ENCODE measurements at regions not wholly inside any gene's neighbourhood (a gene's known extent, or its start where the extent isn't known, plus 50 kb on each side); places are given as distances from the start of the nearest gene placed in this dataset.

GRCh38 chr10:117686606-117687005 is 144.1 kb downstream of the EMX2 start:
- Histone ChIP-seq H3K9ac (no peak overlapping the region), H2AFZ (ENCODE audit: low read depth) (no peak overlapping the region), H3K27ac (no peak overlapping the region), H3K4me3 (IDR thresholded peaks at IDR 0.05; ENCODE audit: insufficient read depth, low read depth, low read length) (no peak overlapping the region), H3K36me3 (ENCODE audit: insufficient read depth) (no peaks in the 10 kb centered on the region), H3K4me1 (ENCODE audit: low read depth, poor library complexity, severe bottlenecking) (no peaks in the 10 kb centered on the region), H4K20me1 (ENCODE audit: insufficient read depth) (no peaks in the 10 kb centered on the region), H3K27me3 (ENCODE audit: insufficient read depth, low read depth) (no peaks in the 10 kb centered on the region), H3K79me2 (ENCODE audit: insufficient read depth, low read depth) (no peaks in the 10 kb centered on the region), H3K4me2 (no peak overlapping the region)
- TF ChIP-seq CTCF (conservative IDR thresholded peaks at IDR 0.05; ENCODE audit: low read depth, low read length): no peak

DNA sequence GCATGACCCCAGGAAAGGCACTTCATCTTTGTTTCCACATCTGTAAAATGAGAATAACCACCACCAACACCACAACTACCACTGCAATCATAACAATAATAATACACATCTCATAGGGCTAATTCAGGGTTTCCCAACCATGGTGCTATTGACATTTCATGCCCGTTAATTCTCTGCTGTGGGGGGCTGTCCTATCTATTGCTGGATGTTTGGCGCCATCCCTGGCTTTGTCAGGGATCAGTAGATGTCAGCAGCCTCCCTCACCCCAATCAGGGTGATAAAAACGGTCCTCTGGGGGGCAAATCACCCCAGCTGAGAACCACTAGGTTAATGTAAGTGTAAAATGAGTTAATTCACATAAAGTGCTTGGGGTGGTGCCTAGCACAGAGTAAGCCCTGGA is 145.8 kb downstream of the EMX2 start:
- TF ChIP-seq CTCF (conservative IDR thresholded peaks at IDR 0.05; ENCODE audit: low read depth, low read length): no peak
- H3K9ac ChIP-seq: no peak overlapping the region
- H3K4me2 ChIP-seq: no peak overlapping the region
- H3K79me2 ChIP-seq (ENCODE audit: insufficient read depth, low read depth): no peaks in the 10 kb centered on the region
- H3K36me3 ChIP-seq (ENCODE audit: insufficient read depth): no peaks in the 10 kb centered on the region
- H4K20me1 ChIP-seq (ENCODE audit: insufficient read depth): no peaks in the 10 kb centered on the region
- no peaks in the 10 kb centered on the region for H3K4me1 ChIP-seq (ENCODE audit: low read depth, poor library complexity, severe bottlenecking)
- no peaks in the 10 kb centered on the region for H3K27me3 ChIP-seq (ENCODE audit: insufficient read depth, low read depth)
- H2AFZ ChIP-seq (ENCODE audit: low read depth): no peak overlapping the region
- H3K27ac ChIP-seq: no peak overlapping the region
- no peak overlapping the region for H3K4me3 ChIP-seq (IDR thresholded peaks at IDR 0.05; ENCODE audit: insufficient read depth, low read depth, low read length)

GRCh38 chr10:117689566-117689965 is 147.0 kb downstream of the EMX2 start:
- no peak overlapping the region for H3K27ac ChIP-seq

DNA sequence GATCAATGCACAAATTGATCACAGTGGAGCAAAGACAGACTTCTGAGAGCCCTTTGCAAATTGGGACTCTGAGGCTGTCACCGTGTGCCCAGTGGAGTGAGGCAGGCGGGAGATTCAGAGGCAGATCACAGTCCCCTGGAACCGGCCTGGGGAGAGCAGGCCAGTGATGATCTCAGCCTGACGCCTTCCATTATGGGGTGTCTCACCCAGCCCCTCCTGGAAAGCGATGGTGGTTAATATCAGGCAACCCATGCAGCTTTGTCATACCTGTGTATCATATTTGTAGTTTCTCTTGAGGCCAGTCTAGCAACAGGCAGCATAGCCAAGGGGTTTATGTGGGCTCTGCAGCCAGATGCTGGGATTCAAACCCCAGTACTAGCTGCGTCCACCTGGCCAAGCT is 147.8 kb downstream of the EMX2 start:
- Histone ChIP-seq H3K36me3 (ENCODE audit: insufficient read depth) (no peaks in the 10 kb centered on the region), H3K4me1 (ENCODE audit: low read depth, poor library complexity, severe bottlenecking) (no peaks in the 10 kb centered on the region), H4K20me1 (ENCODE audit: insufficient read depth) (no peaks in the 10 kb centered on the region), H3K4me2 (no peak overlapping the region), H3K27ac (no peak overlapping the region), H3K79me2 (ENCODE audit: insufficient read depth, low read depth) (no peaks in the 10 kb centered on the region), H2AFZ (ENCODE audit: low read depth) (no peak overlapping the region), H3K4me3 (IDR thresholded peaks at IDR 0.05; ENCODE audit: insufficient read depth, low read depth, low read length) (no peak overlapping the region), H3K9ac (no peak overlapping the region), H3K27me3 (ENCODE audit: insufficient read depth, low read depth) (no peaks in the 10 kb centered on the region)
- TF ChIP-seq CTCF (conservative IDR thresholded peaks at IDR 0.05; ENCODE audit: low read depth, low read length): no peak

More at GRCh38 chr10:117689566-117689965, 147.0 kb downstream of the EMX2 start:
- no peaks in the 10 kb centered on the region for H3K36me3 ChIP-seq (ENCODE audit: insufficient read depth)
- H4K20me1 ChIP-seq (ENCODE audit: insufficient read depth): no peaks in the 10 kb centered on the region
- no peaks in the 10 kb centered on the region for H3K4me1 ChIP-seq (ENCODE audit: low read depth, poor library complexity, severe bottlenecking)
- H3K9ac ChIP-seq: no peak overlapping the region
- H3K4me3 ChIP-seq (IDR thresholded peaks at IDR 0.05; ENCODE audit: insufficient read depth, low read depth, low read length): no peak overlapping the region
- H3K27me3 ChIP-seq (ENCODE audit: insufficient read depth, low read depth): no peaks in the 10 kb centered on the region
- H2AFZ ChIP-seq (ENCODE audit: low read depth): no peak overlapping the region
- no peak overlapping the region for H3K4me2 ChIP-seq
- no peak for TF ChIP-seq CTCF (conservative IDR thresholded peaks at IDR 0.05; ENCODE audit: low read depth, low read length)
- H3K79me2 ChIP-seq (ENCODE audit: insufficient read depth, low read depth): no peaks in the 10 kb centered on the region

Measured in KMS-11 (cell line).